ENCODE measurements at regions not wholly inside any gene's neighbourhood (a gene's known extent, or its start where the extent isn't known, plus 50 kb on each side); places are given as distances from the start of the nearest gene placed in this dataset.

DNA sequence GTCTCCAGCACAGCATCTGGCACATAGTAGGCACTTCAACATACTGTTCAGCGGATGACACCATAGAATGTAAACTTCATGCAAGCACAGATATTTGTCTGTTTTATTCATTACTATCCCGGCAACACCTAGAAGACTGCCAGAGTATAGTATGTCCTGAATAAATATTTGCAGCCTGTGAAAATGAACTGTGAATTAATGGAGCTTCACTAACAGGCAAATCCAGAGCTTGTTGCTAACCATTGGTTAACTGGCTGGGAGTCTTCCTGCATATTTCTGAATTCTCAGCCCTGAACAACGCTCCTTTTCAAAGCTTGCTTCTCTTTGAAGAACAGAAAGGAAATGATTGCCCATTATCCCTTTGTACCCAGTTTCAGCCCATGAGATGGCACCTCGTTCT lies 243.3 kb upstream of the CRY1 start:
- TF ChIP-seq, protein P1, sequence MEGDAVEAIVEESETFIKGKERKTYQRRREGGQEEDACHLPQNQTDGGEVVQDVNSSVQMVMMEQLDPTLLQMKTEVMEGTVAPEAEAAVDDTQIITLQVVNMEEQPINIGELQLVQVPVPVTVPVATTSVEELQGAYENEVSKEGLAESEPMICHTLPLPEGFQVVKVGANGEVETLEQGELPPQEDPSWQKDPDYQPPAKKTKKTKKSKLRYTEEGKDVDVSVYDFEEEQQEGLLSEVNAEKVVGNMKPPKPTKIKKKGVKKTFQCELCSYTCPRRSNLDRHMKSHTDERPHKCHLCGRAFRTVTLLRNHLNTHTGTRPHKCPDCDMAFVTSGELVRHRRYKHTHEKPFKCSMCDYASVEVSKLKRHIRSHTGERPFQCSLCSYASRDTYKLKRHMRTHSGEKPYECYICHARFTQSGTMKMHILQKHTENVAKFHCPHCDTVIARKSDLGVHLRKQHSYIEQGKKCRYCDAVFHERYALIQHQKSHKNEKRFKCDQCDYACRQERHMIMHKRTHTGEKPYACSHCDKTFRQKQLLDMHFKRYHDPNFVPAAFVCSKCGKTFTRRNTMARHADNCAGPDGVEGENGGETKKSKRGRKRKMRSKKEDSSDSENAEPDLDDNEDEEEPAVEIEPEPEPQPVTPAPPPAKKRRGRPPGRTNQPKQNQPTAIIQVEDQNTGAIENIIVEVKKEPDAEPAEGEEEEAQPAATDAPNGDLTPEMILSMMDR (IDR thresholded peaks at IDR 0.05), result no peak
- TF ChIP-seq POLR2A (IDR thresholded peaks at IDR 0.05), result no peak

Measured in Peyer's patch (tissue), 4 donors.